ENCODE measurements at regions not wholly inside any gene's neighbourhood (a gene's known extent, or its start where the extent isn't known, plus 50 kb on each side); places are given as distances from the start of the nearest gene placed in this dataset.

DNA sequence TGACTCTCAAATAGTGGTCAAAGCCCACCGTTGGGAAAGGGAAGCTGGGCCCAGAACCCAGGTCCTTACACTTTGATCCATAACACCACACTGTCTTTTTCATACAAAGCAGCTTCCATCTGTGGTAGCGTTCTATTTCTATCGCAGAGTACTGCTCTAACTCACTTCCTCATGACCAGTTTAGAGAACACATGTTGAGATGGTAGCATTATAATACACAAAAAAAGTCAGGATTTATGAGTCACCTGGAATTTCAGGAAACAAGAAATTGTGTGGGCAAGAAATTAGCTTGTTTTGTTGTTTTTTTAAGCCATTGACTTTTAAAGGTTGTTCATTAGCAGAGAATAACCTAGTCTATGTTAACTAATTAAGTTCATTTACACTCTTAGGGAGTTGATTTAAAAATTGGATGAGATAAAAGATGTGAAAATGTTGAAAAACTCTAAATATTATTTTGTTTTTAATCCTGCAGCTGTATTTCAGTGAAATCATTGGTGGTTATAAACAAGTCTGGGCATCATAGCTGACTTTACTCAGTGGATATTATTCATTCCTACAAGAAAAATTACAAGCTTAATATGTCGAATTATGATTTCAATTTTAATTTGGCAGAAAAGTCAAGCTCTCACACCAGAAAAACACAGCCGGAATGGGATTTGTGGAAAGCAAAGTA is 1011.1 kb upstream of the HS3ST1 start:
- TF ChIP-seq CTCF (conservative IDR thresholded peaks at IDR 0.05; ENCODE audit: low read depth in 2 of 2) (no peak), JUNB (IDR thresholded peaks at IDR 0.05; ENCODE audit: unreplicated experiment) (no peak), EZH2 (IDR thresholded peaks at IDR 0.05; ENCODE audit: low read depth, unreplicated experiment) (no peak), ZNF462 (CRISPR knock-in tag; IDR thresholded peaks at IDR 0.05) (no peak), EZH2phosphoT487 (IDR thresholded peaks at IDR 0.05; ENCODE audit: unreplicated experiment) (no peak)
